ENCODE measurements at regions not wholly inside any gene's neighbourhood (a gene's known extent, or its start where the extent isn't known, plus 50 kb on each side); places are given as distances from the start of the nearest gene placed in this dataset.

- no peak overlapping the region for H2AFZ ChIP-seq (ENCODE audit: low read depth, low read length)
- H3K9me3 ChIP-seq (ENCODE audit: low read length), result no peaks in the 10 kb centered on the region
- no peak overlapping the region for H3K4me3 ChIP-seq (ENCODE audit: low read length)
- H3K27me3 ChIP-seq (ENCODE audit: insufficient read depth, low read length), result no peaks in the 10 kb centered on the region
- H3K4me1 ChIP-seq (ENCODE audit: insufficient read depth, low read length), result no peaks in the 10 kb centered on the region
- H3K36me3 ChIP-seq (ENCODE audit: insufficient read depth, low read length), result no peaks in the 10 kb centered on the region
These were observed 292.7 kb downstream of the DIPK2A start for GRCh38 chr3:144264350-144264749.

- Histone ChIP-seq H3K4me1 (ENCODE audit: insufficient read depth, low read length) (no peaks in the 10 kb centered on the region), H3K4me3 (ENCODE audit: low read length) (no peak overlapping the region), H3K27me3 (ENCODE audit: insufficient read depth, low read length) (no peaks in the 10 kb centered on the region), H3K9me3 (ENCODE audit: low read length) (no peaks in the 10 kb centered on the region), H3K36me3 (ENCODE audit: insufficient read depth, low read length) (no peaks in the 10 kb centered on the region), H2AFZ (ENCODE audit: low read depth, low read length) (no peak overlapping the region)
These were observed 293.2 kb downstream of the DIPK2A start for GRCh38 chr3:144264794-144265193.

DNA sequence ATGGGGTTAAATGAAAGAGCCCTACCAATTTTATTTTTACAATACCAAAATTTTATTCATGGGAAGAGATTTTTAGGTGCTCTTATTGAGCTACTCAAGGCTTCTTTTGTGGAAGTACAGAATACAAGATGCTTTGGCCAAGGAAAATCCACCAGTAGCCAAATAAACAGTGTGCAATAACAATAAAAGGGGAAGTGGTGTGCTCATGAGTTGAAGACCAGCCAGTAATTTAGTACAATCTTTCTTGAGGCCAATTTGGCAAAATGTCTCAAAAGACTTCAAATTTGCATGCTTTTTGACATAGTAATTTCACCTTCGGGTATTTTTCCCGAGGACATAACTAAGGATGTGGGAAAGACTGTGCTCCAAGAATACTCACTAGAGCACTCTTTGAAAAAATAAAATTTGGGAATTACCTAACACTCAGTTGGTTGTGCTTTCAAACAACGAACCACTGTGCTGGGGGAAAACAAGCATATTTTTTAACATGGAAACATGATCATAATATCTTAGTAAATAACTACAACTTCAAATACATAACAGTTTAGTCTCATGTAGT is 294.0 kb downstream of the DIPK2A start:
- no peaks in the 10 kb centered on the region for H3K27me3 ChIP-seq (ENCODE audit: insufficient read depth, low read length)
- H3K4me1 ChIP-seq (ENCODE audit: insufficient read depth, low read length), result no peaks in the 10 kb centered on the region
- no peak overlapping the region for H3K4me3 ChIP-seq (ENCODE audit: low read length)
- H2AFZ ChIP-seq (ENCODE audit: low read depth, low read length), result no peak overlapping the region
- H3K9me3 ChIP-seq (ENCODE audit: low read length), result no peaks in the 10 kb centered on the region
- no peaks in the 10 kb centered on the region for H3K36me3 ChIP-seq (ENCODE audit: insufficient read depth, low read length)

DNA sequence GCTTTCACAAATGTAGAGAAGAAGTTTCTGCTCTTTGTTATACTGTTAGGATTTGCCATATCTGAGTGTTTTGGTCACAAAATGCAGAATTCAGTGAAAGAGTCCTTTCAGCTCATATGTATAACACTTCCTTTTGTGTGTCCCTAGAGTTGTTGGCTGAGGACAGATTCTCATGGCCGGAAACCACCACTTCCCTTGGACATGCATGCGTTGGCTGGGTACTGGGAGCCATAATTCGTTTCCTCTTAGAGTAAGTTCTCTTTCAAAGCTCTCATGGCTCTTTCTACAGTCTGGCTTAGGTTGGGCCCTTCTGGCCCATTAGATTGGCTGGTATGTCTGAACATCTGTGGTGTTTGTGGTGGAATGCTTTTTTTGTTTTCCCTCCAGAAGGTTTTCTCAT is 298.5 kb downstream of the DIPK2A start:
- Histone ChIP-seq H3K9me3 (ENCODE audit: low read length) (no peaks in the 10 kb centered on the region), H2AFZ (ENCODE audit: low read depth, low read length) (no peak overlapping the region), H3K27me3 (ENCODE audit: insufficient read depth, low read length) (no peaks in the 10 kb centered on the region), H3K4me1 (ENCODE audit: insufficient read depth, low read length) (no peaks in the 10 kb centered on the region), H3K4me3 (ENCODE audit: low read length) (no peak overlapping the region), H3K36me3 (ENCODE audit: insufficient read depth, low read length) (no peaks in the 10 kb centered on the region)

DNA sequence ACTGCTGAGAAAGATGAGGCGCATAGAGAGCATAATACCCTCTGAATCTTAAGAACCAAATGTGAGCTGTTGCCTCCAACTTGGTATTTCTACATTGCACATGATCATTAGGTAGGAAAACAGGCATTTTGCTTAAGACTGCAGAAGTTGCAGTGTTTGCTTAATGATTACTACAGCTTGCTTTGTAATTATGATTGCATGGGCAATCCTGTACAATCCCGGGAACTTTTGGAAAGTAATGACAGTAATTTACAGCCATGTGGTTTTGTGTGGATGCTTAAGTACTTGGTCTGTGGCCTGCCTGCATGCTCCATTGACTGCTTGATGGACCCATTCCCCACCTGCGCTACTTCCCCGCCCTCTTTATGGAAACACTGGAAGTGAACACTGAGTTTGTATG is 301.1 kb downstream of the DIPK2A start:
- H3K4me1 ChIP-seq (ENCODE audit: insufficient read depth, low read length), result no peaks in the 10 kb centered on the region
- H2AFZ ChIP-seq (ENCODE audit: low read depth, low read length), result no peak overlapping the region
- no peak overlapping the region for H3K4me3 ChIP-seq (ENCODE audit: low read length)
- no peaks in the 10 kb centered on the region for H3K36me3 ChIP-seq (ENCODE audit: insufficient read depth, low read length)
- H3K27me3 ChIP-seq (ENCODE audit: insufficient read depth, low read length), result no peaks in the 10 kb centered on the region
- no peaks in the 10 kb centered on the region for H3K9me3 ChIP-seq (ENCODE audit: low read length)

GRCh38 chr3:144273601-144274000 is 302.0 kb downstream of the DIPK2A start:
- Histone ChIP-seq H3K9me3 (ENCODE audit: low read length) (no peaks in the 10 kb centered on the region), H2AFZ (ENCODE audit: low read depth, low read length) (no peak overlapping the region), H3K27me3 (ENCODE audit: insufficient read depth, low read length) (no peaks in the 10 kb centered on the region), H3K4me1 (ENCODE audit: insufficient read depth, low read length) (no peaks in the 10 kb centered on the region), H3K36me3 (ENCODE audit: insufficient read depth, low read length) (no peaks in the 10 kb centered on the region), H3K4me3 (ENCODE audit: low read length) (no peak overlapping the region)

DNA sequence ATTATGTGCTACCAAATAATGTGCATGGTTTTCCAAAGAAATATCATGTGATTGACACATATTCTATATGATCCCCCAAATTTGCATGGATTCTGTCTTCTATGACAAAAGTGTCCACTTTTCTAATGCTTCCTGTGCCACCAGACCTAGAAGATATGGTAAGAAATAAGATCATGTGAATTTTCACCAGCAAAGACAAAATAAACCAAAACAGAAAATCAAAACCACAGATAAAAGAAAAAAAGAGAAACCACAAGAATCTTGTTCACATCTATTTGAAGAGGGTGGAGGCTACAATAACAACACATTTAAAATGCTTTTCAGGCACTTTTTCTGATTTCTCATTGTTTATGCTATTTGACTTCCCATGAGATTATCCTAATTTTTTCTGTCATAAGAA is 303.4 kb downstream of the DIPK2A start:
- H3K4me1 ChIP-seq (ENCODE audit: insufficient read depth, low read length), result no peaks in the 10 kb centered on the region
- H2AFZ ChIP-seq (ENCODE audit: low read depth, low read length), result no peak overlapping the region
- H3K27me3 ChIP-seq (ENCODE audit: insufficient read depth, low read length), result no peaks in the 10 kb centered on the region
- H3K36me3 ChIP-seq (ENCODE audit: insufficient read depth, low read length), result no peaks in the 10 kb centered on the region
- H3K9me3 ChIP-seq (ENCODE audit: low read length), result no peaks in the 10 kb centered on the region
- H3K4me3 ChIP-seq (ENCODE audit: low read length), result no peak overlapping the region

- peaks cover 9% of the 10 kb centered on the region for H3K4me1 ChIP-seq (ENCODE audit: insufficient read depth, low read length)
- H3K9me3 ChIP-seq (ENCODE audit: low read length), result no peaks in the 10 kb centered on the region
- H2AFZ ChIP-seq (ENCODE audit: low read depth, low read length), result no peak overlapping the region
- H3K27me3 ChIP-seq (ENCODE audit: insufficient read depth, low read length), result no peaks in the 10 kb centered on the region
- H3K36me3 ChIP-seq (ENCODE audit: insufficient read depth, low read length), result no peaks in the 10 kb centered on the region
- no peak overlapping the region for H3K4me3 ChIP-seq (ENCODE audit: low read length)
These were observed 310.7 kb downstream of the DIPK2A start for GRCh38 chr3:144282313-144282712.

GRCh38 chr3:144286235-144286910 is 314.8 kb downstream of the DIPK2A start:
- no peak overlapping the region for H3K4me3 ChIP-seq (ENCODE audit: low read length)
- no peaks in the 10 kb centered on the region for H3K27me3 ChIP-seq (ENCODE audit: insufficient read depth, low read length)
- H3K9me3 ChIP-seq (ENCODE audit: low read length), result no peaks in the 10 kb centered on the region
- H3K36me3 ChIP-seq (ENCODE audit: insufficient read depth, low read length), result no peaks in the 10 kb centered on the region
- H3K4me1 ChIP-seq (ENCODE audit: insufficient read depth, low read length), result peaks cover 11% of the 10 kb centered on the region
- no peak overlapping the region for H2AFZ ChIP-seq (ENCODE audit: low read depth, low read length)

GRCh38 chr3:144287001-144287400 is 315.4 kb downstream of the DIPK2A start:
- Histone ChIP-seq H3K27me3 (ENCODE audit: insufficient read depth, low read length) (no peaks in the 10 kb centered on the region), H3K4me3 (ENCODE audit: low read length) (no peak overlapping the region), H2AFZ (ENCODE audit: low read depth, low read length) (no peak overlapping the region), H3K4me1 (ENCODE audit: insufficient read depth, low read length) (peaks cover 10% of the 10 kb centered on the region), H3K36me3 (ENCODE audit: insufficient read depth, low read length) (no peaks in the 10 kb centered on the region), H3K9me3 (ENCODE audit: low read length) (no peaks in the 10 kb centered on the region)

- Histone ChIP-seq H3K4me1 (ENCODE audit: insufficient read depth, low read length) (peaks cover 2% of the 10 kb centered on the region), H3K9me3 (ENCODE audit: low read length) (no peaks in the 10 kb centered on the region), H3K27me3 (ENCODE audit: insufficient read depth, low read length) (no peaks in the 10 kb centered on the region), H2AFZ (ENCODE audit: low read depth, low read length) (no peak overlapping the region), H3K36me3 (ENCODE audit: insufficient read depth, low read length) (no peaks in the 10 kb centered on the region), H3K4me3 (ENCODE audit: low read length) (no peak overlapping the region)
These were observed 317.4 kb downstream of the DIPK2A start for GRCh38 chr3:144289057-144289456.

DNA sequence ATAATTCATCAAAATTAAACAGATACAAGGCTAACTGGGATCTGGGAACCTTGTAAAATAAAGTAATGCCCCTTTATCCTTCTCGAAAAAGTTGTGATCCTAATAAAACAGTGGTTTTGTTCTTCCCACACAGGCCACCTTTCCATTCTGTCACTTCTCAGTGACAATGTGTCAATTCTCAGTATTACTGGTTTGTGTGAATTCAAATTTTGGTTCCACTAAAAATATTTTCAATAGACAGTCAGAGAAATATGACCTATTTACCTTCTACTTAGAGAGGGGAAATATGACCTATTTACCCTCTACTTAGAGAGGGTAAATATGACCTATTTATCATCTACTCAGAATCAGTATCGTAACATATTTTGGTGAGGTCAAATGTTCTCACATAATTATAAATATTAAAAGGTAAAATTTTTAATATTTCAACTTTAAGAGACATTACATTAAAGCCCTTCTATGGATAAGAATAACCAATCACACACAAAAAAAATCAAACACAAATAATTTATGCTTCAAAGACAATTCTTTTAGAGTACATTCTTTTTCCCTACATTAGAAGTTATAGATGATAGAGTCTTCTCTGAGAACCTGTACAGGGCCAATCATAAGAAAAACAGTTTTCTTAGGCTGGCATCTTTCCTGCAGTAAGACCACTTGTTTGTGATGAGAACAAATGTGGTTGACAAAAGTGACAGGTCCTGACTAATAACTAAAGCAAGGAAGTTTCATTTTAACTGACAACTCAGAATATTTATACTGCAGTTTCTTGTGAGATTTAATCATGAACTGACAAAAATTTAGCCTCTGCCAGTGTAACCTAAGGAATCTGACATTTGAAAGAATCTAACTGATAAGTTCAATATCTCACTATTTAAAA is 323.3 kb downstream of the DIPK2A start:
- Histone ChIP-seq H3K4me1 (ENCODE audit: insufficient read depth, low read length) (peaks cover 18% of the 10 kb centered on the region), H2AFZ (ENCODE audit: low read depth, low read length) (peak overlapping the region; percentile 21), H3K9me3 (ENCODE audit: low read length) (no peaks in the 10 kb centered on the region), H3K27me3 (ENCODE audit: insufficient read depth, low read length) (no peaks in the 10 kb centered on the region), H3K4me3 (ENCODE audit: low read length) (no peak overlapping the region), H3K36me3 (ENCODE audit: insufficient read depth, low read length) (no peaks in the 10 kb centered on the region)

GRCh38 chr3:144295613-144296012 is 324.0 kb downstream of the DIPK2A start:
- Histone ChIP-seq H2AFZ (ENCODE audit: low read depth, low read length) (peak overlapping the region; percentile 21), H3K9me3 (ENCODE audit: low read length) (no peaks in the 10 kb centered on the region), H3K36me3 (ENCODE audit: insufficient read depth, low read length) (no peaks in the 10 kb centered on the region), H3K4me1 (ENCODE audit: insufficient read depth, low read length) (peaks cover 18% of the 10 kb centered on the region), H3K27me3 (ENCODE audit: insufficient read depth, low read length) (no peaks in the 10 kb centered on the region), H3K4me3 (ENCODE audit: low read length) (no peak overlapping the region)
